H9 (cell line): ENCODE measurements at regions not wholly inside any gene's neighbourhood (a gene's known extent, or its start where the extent isn't known, plus 50 kb on each side); places are given as distances from the start of the nearest gene placed in this dataset.

ENCODE experiments used
- DNase-seq: peaks from one replicate; pipeline ENCODE4 v3.0.0-alpha.2; 2017
- H2AFZ ChIP-seq: one replicate; pipeline ENCODE4 v1.6.1; 2013; ENCODE audit warnings: mild to moderate bottlenecking, low read length, control low read depth, moderate library complexity
- H2AK5ac ChIP-seq: 2 replicates; pipeline ENCODE4 v1.6.1; 2013; ENCODE audit warnings: low read length, control low read depth, mixed read lengths; ENCODE audit not compliant: insufficient read length
- H2BK120ac ChIP-seq: one replicate; pipeline ENCODE4 v1.6.1; 2013; ENCODE audit warnings: low read depth, mild to moderate bottlenecking, low read length, control low read depth, inconsistent platforms; ENCODE audit not compliant: poor library complexity, severe bottlenecking
- H2BK12ac ChIP-seq: 2 replicates; pipeline ENCODE4 v1.6.1; 2013; ENCODE audit warnings: low read length, control low read depth, mixed read lengths, low read depth; ENCODE audit not compliant: insufficient read length
- H2BK15ac ChIP-seq: 2 replicates; pipeline ENCODE4 v1.6.1; 2013; ENCODE audit warnings: low read depth, low read length, control low read depth
- H2BK20ac ChIP-seq: one replicate; pipeline ENCODE4 v1.6.1; 2013; ENCODE audit warnings: low read depth, mild to moderate bottlenecking, low read length, control low read depth, inconsistent platforms; ENCODE audit not compliant: poor library complexity, severe bottlenecking
- H2BK5ac ChIP-seq: 2 replicates; pipeline ENCODE4 v1.6.1; 2013; ENCODE audit warnings: low read length, control low read depth, mixed read lengths; ENCODE audit not compliant: insufficient read length
- H3K14ac ChIP-seq: 2 replicates; pipeline ENCODE4 v1.6.1; 2013; ENCODE audit warnings: low read length, control low read depth; ENCODE audit not compliant: insufficient read depth
- H3K18ac ChIP-seq: 2 replicates; pipeline ENCODE4 v1.6.1; 2013; ENCODE audit warnings: low read depth, mild to moderate bottlenecking, mixed read lengths, low read length, control low read depth; ENCODE audit not compliant: insufficient read length
- H3K23ac ChIP-seq: 2 replicates; pipeline ENCODE4 v1.6.1; 2013; ENCODE audit warnings: low read length, control low read depth, mixed read lengths, low read depth; ENCODE audit not compliant: insufficient read length
- H3K23me2 ChIP-seq: 2 replicates; pipeline ENCODE4 v1.6.1; 2013; ENCODE audit warnings: low read depth, mild to moderate bottlenecking, mixed read lengths, low read length, control low read depth; ENCODE audit not compliant: insufficient read length, poor library complexity, severe bottlenecking
- H3K27ac ChIP-seq: 2 replicates; pipeline ENCODE4 v1.5.1; 2013; ENCODE audit warnings: low read length, control low read depth, mixed read lengths, low read depth; ENCODE audit not compliant: insufficient read length
- H3K27me3 ChIP-seq: 2 replicates; pipeline ENCODE4 v1.6.1; 2013; ENCODE audit warnings: low read length, control low read depth, inconsistent platforms; ENCODE audit not compliant: insufficient read depth
- H3K4ac ChIP-seq: 2 replicates; pipeline ENCODE4 v1.6.1; 2013; ENCODE audit warnings: low read depth, mild to moderate bottlenecking, control low read depth, inconsistent platforms, low read length, moderate library complexity
- H3K4me1 ChIP-seq: 2 replicates; pipeline ENCODE4 v1.6.1; 2013; ENCODE audit warnings: low read length, control low read depth, inconsistent platforms; ENCODE audit not compliant: insufficient read depth
- H3K4me2 ChIP-seq: 2 replicates; pipeline ENCODE4 v1.6.1; 2013; ENCODE audit warnings: low read length, control low read depth, mixed read lengths; ENCODE audit not compliant: insufficient read length, insufficient read depth
- H3K56ac ChIP-seq: 2 replicates; pipeline ENCODE4 v1.6.1; 2013; ENCODE audit warnings: low read depth, mild to moderate bottlenecking, mixed read lengths, low read length, control low read depth; ENCODE audit not compliant: insufficient read length
- H3K79me1 ChIP-seq: 2 replicates; pipeline ENCODE4 v1.6.1; 2013; ENCODE audit warnings: low read depth, mild to moderate bottlenecking, moderate library complexity, low read length, control low read depth, inconsistent platforms; ENCODE audit not compliant: insufficient read depth, poor library complexity, severe bottlenecking
- H3K79me2 ChIP-seq: 2 replicates; pipeline ENCODE4 v1.6.1; 2013; ENCODE audit warnings: low read length, control low read depth, inconsistent platforms; ENCODE audit not compliant: insufficient read depth
- H3K9ac ChIP-seq: 2 replicates; pipeline ENCODE4 v1.6.1; 2013; ENCODE audit warnings: low read length, control low read depth, mixed read lengths; ENCODE audit not compliant: insufficient read length; ENCODE audit errors: extremely low read depth
- H3K9me3 ChIP-seq: one replicate; pipeline ENCODE4 v1.6.1; 2013; ENCODE audit warnings: low read depth, low read length, inconsistent platforms; ENCODE audit not compliant: control insufficient read depth
- H3T11ph ChIP-seq: one replicate; pipeline ENCODE4 v1.6.1; 2013; ENCODE audit warnings: mild to moderate bottlenecking, low read length, control low read depth, inconsistent platforms
- H4K20me1 ChIP-seq: one replicate; pipeline ENCODE4 v1.6.1; 2013; ENCODE audit not compliant: control insufficient read depth, insufficient read length, insufficient read depth
- H4K5ac ChIP-seq: 2 replicates; pipeline ENCODE4 v1.6.1; 2013; ENCODE audit warnings: low read depth, mild to moderate bottlenecking, mixed read lengths, low read length, control low read depth; ENCODE audit not compliant: insufficient read length
- H4K8ac ChIP-seq: replicated peaks from 2 replicates; pipeline ENCODE4 v1.6.1; 2013; ENCODE audit warnings: low read length, control low read depth, mixed read lengths, low read depth; ENCODE audit not compliant: insufficient read length
- H4K91ac ChIP-seq: 2 replicates; pipeline ENCODE4 v1.6.1; 2013; ENCODE audit warnings: low read depth, mild to moderate bottlenecking, moderate library complexity, mixed read lengths, low read length, control low read depth; ENCODE audit not compliant: insufficient read length
- H3K27ac Mint-ChIP-seq, 3 experiments: 2 replicates in 2 of 3; 3 replicates in 1 of 3; pipeline ENCODE4 v1.8.0; 2020 to 2021; ENCODE audit warnings: mixed read lengths in 3 of 3, mild to moderate bottlenecking in 1 of 3, moderate library complexity in 1 of 3
- H3K27me3 Mint-ChIP-seq: 2 replicates; pipeline ENCODE4 v1.8.0; 2021; ENCODE audit warnings: low read depth, mild to moderate bottlenecking, moderate library complexity, mixed read lengths
- H3K36me3 Mint-ChIP-seq, 3 experiments: 2 replicates in 2 of 3; 3 replicates in 1 of 3; pipeline ENCODE4 v1.8.0; 2020 to 2021; ENCODE audit warnings: low read depth in 3 of 3, mixed read lengths in 3 of 3; ENCODE audit not compliant: insufficient read depth in 1 of 3
- H3K4me1 Mint-ChIP-seq, 2 experiments: 2 replicates each; pipeline ENCODE4 v1.8.0; 2020; ENCODE audit warnings: mixed read lengths in 2 of 2
- H3K4me3 Mint-ChIP-seq, 2 experiments: 2 replicates in 1 of 2; 3 replicates in 1 of 2; pipeline ENCODE4 v1.8.0; 2020 to 2021; ENCODE audit warnings: mild to moderate bottlenecking in 2 of 2, mixed read lengths in 2 of 2, moderate library complexity in 1 of 2
- H3K9me3 Mint-ChIP-seq, 2 experiments: 2 replicates in 1 of 2; 3 replicates in 1 of 2; pipeline ENCODE4 v1.8.0; 2020; ENCODE audit warnings: mild to moderate bottlenecking in 2 of 2, mixed read lengths in 2 of 2, moderate library complexity in 1 of 2
- CTCF ChIP-seq: fragments of 200-600 bp; sonication (generic); conservative IDR thresholded peaks from 3 replicates; pipeline ENCODE4 v1.8.0; 2021; ENCODE audit warnings: antibody characterized with exemption, mild to moderate bottlenecking

GRCh38 chr10:20668985-20669384, 228.1 kb downstream of the NEBL start:
- peaks cover 0 to 4% (median 4%) of the 10 kb centered on the region in 3 experiments; a peak in 3 of 7 replicates for H3K36me3 Mint-ChIP-seq
- no peak overlapping the region for H3K18ac ChIP-seq

More at GRCh38 chr10:20668985-20669384, 228.1 kb downstream of the NEBL start:
- Histone ChIP-seq H2AK5ac (no peak overlapping the region), H3K79me2 (no peaks in the 10 kb centered on the region), H3K9ac (no peak overlapping the region), H4K8ac (no peak overlapping the region), H2BK20ac (no peak overlapping the region), H2BK5ac (no peak overlapping the region), H3K14ac (no peak overlapping the region), H3K27ac (no peak overlapping the region), H4K5ac (no peak overlapping the region), H4K20me1 (no peaks in the 10 kb centered on the region), H3T11ph (no peak overlapping the region), H2BK15ac (no peak overlapping the region), H2BK12ac (no peak overlapping the region), H3K56ac (no peak overlapping the region), H3K4me1 (no peaks in the 10 kb centered on the region), H2AFZ (no peak overlapping the region), H3K23me2 (no peaks in the 10 kb centered on the region), H2BK120ac (no peak overlapping the region), H3K23ac (no peak overlapping the region), H3K79me1 (no peaks in the 10 kb centered on the region), H4K91ac (no peak overlapping the region), H3K4me2 (no peak overlapping the region), H3K9me3 (no peaks in the 10 kb centered on the region), H3K4ac (no peak overlapping the region), H3K27me3 (no peaks in the 10 kb centered on the region)
- no peak overlapping the region for H3K4me3 Mint-ChIP-seq
- no peak for DNase-seq
- no peak overlapping the region for H3K27ac Mint-ChIP-seq
- TF ChIP-seq CTCF: no peak
- peaks cover 0 to 3% of the 10 kb centered on the region in 2 experiments; a peak in 1 of 4 replicates for H3K4me1 Mint-ChIP-seq
- H3K27me3 Mint-ChIP-seq: no peaks in the 10 kb centered on the region
- peaks cover 4% of the 10 kb centered on the region in 2 experiments; a peak in 2 of 5 replicates for H3K9me3 Mint-ChIP-seq
